Fibroblast of lung (primary cell): ENCODE measurements at regions not wholly inside any gene's neighbourhood (a gene's known extent, or its start where the extent isn't known, plus 50 kb on each side); places are given as distances from the start of the nearest gene placed in this dataset.

Source experiments
- CTCF ChIP-seq, 2 donors: IDR thresholded peaks in 1 of 2; conservative IDR thresholded peaks in 1 of 2; 1 replicate in 1 of 2; 2 replicates in 1 of 2; pipeline ENCODE4 v1.5.1; 2011 to 2012; ENCODE audit warnings: low read length in 2 of 2, control low read depth in 1 of 2, inconsistent platforms in 1 of 2, low read depth in 1 of 2, mild to moderate bottlenecking in 1 of 2
- EZH2 ChIP-seq: IDR thresholded peaks from 2 replicates; pipeline ENCODE4 v1.5.1; 2012; ENCODE audit warnings: low read length, control low read depth, mild to moderate bottlenecking; ENCODE audit errors: missing control alignments

GRCh38 chr5:98698359-98698758 is 75.1 kb upstream of the RGMB start:
- TF ChIP-seq CTCF (conservative IDR thresholded peaks at IDR 0.05 in 1 of 2, IDR thresholded peaks at IDR 0.05 in 1 of 2; ENCODE audit: low read depth in 1 of 2, low read length in 2 of 2) (no peak), EZH2 (no peak)
